ENCODE measurements at regions not wholly inside any gene's neighbourhood (a gene's known extent, or its start where the extent isn't known, plus 50 kb on each side); places are given as distances from the start of the nearest gene placed in this dataset.

DNA sequence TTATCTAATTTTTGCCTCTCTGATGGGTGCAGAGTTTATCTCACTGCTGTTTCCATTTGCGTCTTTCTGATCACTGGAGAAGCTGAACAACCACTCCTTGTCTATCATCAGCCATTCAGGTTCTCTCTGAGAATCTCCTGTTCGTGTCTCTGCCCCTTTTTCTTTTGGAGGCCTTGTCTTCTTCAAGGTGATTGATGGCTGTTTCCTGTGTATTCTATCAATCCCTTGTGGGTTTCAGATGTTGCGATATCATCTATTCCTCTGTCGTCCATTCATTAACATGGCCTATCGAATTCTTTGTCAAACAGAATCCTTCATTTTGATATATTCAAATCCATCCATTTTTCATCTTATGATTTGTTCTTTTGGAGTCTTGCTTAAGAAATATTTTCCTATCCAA is 100.3 kb downstream of the FAM53A start:
- TF ChIP-seq, protein P1, sequence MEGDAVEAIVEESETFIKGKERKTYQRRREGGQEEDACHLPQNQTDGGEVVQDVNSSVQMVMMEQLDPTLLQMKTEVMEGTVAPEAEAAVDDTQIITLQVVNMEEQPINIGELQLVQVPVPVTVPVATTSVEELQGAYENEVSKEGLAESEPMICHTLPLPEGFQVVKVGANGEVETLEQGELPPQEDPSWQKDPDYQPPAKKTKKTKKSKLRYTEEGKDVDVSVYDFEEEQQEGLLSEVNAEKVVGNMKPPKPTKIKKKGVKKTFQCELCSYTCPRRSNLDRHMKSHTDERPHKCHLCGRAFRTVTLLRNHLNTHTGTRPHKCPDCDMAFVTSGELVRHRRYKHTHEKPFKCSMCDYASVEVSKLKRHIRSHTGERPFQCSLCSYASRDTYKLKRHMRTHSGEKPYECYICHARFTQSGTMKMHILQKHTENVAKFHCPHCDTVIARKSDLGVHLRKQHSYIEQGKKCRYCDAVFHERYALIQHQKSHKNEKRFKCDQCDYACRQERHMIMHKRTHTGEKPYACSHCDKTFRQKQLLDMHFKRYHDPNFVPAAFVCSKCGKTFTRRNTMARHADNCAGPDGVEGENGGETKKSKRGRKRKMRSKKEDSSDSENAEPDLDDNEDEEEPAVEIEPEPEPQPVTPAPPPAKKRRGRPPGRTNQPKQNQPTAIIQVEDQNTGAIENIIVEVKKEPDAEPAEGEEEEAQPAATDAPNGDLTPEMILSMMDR (IDR thresholded peaks at IDR 0.05; ENCODE audit: insufficient read depth, low read depth, low read length) = no peak
- TF ChIP-seq EZH2 (IDR thresholded peaks at IDR 0.05; ENCODE audit: insufficient read depth, low read length) = no peak

Data from astrocyte (in vitro differentiated cells and primary cell).